ENCODE measurements at regions not wholly inside any gene's neighbourhood (a gene's known extent, or its start where the extent isn't known, plus 50 kb on each side); places are given as distances from the start of the nearest gene placed in this dataset.

- no peak for TF ChIP-seq ZBTB1 (tag by site-specific recombination; IDR thresholded peaks at IDR 0.05)
- TF ChIP-seq ZSCAN18 (tag by site-specific recombination; IDR thresholded peaks at IDR 0.05) = no peak
- TF ChIP-seq ZNF324 (tag by site-specific recombination; IDR thresholded peaks at IDR 0.05) = no peak
- TF ChIP-seq, protein P1, sequence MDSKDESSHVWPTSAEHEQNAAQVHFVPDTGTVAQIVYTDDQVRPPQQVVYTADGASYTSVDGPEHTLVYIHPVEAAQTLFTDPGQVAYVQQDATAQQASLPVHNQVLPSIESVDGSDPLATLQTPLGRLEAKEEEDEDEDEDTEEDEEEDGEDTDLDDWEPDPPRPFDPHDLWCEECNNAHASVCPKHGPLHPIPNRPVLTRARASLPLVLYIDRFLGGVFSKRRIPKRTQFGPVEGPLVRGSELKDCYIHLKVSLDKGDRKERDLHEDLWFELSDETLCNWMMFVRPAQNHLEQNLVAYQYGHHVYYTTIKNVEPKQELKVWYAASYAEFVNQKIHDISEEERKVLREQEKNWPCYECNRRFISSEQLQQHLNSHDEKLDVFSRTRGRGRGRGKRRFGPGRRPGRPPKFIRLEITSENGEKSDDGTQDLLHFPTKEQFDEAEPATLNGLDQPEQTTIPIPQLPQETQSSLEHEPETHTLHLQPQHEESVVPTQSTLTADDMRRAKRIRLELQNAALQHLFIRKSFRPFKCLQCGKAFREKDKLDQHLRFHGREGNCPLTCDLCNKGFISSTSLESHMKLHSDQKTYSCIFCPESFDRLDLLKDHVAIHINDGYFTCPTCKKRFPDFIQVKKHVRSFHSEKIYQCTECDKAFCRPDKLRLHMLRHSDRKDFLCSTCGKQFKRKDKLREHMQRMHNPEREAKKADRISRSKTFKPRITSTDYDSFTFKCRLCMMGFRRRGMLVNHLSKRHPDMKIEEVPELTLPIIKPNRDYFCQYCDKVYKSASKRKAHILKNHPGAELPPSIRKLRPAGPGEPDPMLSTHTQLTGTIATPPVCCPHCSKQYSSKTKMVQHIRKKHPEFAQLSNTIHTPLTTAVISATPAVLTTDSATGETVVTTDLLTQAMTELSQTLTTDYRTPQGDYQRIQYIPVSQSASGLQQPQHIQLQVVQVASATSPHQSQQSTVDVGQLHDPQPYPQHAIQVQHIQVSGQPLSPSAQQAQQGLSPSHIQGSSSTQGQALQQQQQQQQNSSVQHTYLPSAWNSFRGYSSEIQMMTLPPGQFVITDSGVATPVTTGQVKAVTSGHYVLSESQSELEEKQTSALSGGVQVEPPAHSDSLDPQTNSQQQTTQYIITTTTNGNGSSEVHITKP (tag by site-specific recombination; IDR thresholded peaks at IDR 0.05) = no peak
- no peak for TF ChIP-seq SCRT2 (tag by site-specific recombination; IDR thresholded peaks at IDR 0.05)
- TF ChIP-seq ZNF544 (tag by site-specific recombination; IDR thresholded peaks at IDR 0.05) = no peak
- no peak for TF ChIP-seq ZNF274 (IDR thresholded peaks at IDR 0.05; ENCODE audit: low read length)
- no peak for TF ChIP-seq ZNF274 (tag by site-specific recombination; IDR thresholded peaks at IDR 0.05; ENCODE audit: borderline replicate concordance)
- 0 out of 2 replicates have a peak, but pooled peaks have one; percentile 31 for TF ChIP-seq ZNF398 (tag by site-specific recombination; IDR thresholded peaks at IDR 0.05)
- TF ChIP-seq, protein P2, sequence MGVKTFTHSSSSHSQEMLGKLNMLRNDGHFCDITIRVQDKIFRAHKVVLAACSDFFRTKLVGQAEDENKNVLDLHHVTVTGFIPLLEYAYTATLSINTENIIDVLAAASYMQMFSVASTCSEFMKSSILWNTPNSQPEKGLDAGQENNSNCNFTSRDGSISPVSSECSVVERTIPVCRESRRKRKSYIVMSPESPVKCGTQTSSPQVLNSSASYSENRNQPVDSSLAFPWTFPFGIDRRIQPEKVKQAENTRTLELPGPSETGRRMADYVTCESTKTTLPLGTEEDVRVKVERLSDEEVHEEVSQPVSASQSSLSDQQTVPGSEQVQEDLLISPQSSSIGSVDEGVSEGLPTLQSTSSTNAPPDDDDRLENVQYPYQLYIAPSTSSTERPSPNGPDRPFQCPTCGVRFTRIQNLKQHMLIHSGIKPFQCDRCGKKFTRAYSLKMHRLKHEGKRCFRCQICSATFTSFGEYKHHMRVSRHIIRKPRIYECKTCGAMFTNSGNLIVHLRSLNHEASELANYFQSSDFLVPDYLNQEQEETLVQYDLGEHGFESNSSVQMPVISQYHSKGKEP (tag by site-specific recombination; IDR thresholded peaks at IDR 0.05) = no peak
- TF ChIP-seq, protein P3, sequence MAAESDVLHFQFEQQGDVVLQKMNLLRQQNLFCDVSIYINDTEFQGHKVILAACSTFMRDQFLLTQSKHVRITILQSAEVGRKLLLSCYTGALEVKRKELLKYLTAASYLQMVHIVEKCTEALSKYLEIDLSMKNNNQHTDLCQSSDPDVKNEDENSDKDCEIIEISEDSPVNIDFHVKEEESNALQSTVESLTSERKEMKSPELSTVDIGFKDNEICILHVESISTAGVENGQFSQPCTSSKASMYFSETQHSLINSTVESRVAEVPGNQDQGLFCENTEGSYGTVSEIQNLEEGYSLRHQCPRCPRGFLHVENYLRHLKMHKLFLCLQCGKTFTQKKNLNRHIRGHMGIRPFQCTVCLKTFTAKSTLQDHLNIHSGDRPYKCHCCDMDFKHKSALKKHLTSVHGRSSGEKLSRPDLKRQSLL (tag by site-specific recombination; IDR thresholded peaks at IDR 0.05) = peak; percentile 80
- TF ChIP-seq, protein P4, sequence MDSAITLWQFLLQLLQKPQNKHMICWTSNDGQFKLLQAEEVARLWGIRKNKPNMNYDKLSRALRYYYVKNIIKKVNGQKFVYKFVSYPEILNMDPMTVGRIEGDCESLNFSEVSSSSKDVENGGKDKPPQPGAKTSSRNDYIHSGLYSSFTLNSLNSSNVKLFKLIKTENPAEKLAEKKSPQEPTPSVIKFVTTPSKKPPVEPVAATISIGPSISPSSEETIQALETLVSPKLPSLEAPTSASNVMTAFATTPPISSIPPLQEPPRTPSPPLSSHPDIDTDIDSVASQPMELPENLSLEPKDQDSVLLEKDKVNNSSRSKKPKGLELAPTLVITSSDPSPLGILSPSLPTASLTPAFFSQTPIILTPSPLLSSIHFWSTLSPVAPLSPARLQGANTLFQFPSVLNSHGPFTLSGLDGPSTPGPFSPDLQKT (IDR thresholded peaks at IDR 0.05; ENCODE audit: borderline replicate concordance, low read depth, low read length) = no peak
- peak; percentile 75; the same call in 1 of the 2 replicates for TF ChIP-seq ZNF660 (tag by site-specific recombination; IDR thresholded peaks at IDR 0.05)
- TF ChIP-seq ZNF670 (tag by site-specific recombination; IDR thresholded peaks at IDR 0.05; ENCODE audit: low read depth) = no peak
- TF ChIP-seq ZFP41 (tag by site-specific recombination; IDR thresholded peaks at IDR 0.05; ENCODE audit: borderline replicate concordance) = no peak
- TF ChIP-seq INSM2 (tag by site-specific recombination; IDR thresholded peaks at IDR 0.05) = peak; percentile 76; the same call in 1 of the 2 replicates
- no peak for TF ChIP-seq PRDM4 (tag by site-specific recombination; IDR thresholded peaks at IDR 0.05)
- TF ChIP-seq ZBTB7A (tag by site-specific recombination; IDR thresholded peaks at IDR 0.05; ENCODE audit: low read depth) = no peak
- no peak for TF ChIP-seq ZNF23 (tag by site-specific recombination; IDR thresholded peaks at IDR 0.05; ENCODE audit: borderline replicate concordance)
- TF ChIP-seq ZNF335 (tag by site-specific recombination; conservative IDR thresholded peaks at IDR 0.05) = peak; percentile 82; the same call in 1 of the 2 replicates
- TF ChIP-seq ZNF223 (tag by site-specific recombination; IDR thresholded peaks at IDR 0.05) = no peak
- no peak for TF ChIP-seq ZNF837 (tag by site-specific recombination; IDR thresholded peaks at IDR 0.05)
- no peak for TF ChIP-seq ZNF677 (tag by site-specific recombination; IDR thresholded peaks at IDR 0.05)
Measured at GRCh38 chr10:63699785-63700613, 178.8 kb downstream of the REEP3 start (continued).
